EH (cell line): ENCODE measurements at regions not wholly inside any gene's neighbourhood (a gene's known extent, or its start where the extent isn't known, plus 50 kb on each side); places are given as distances from the start of the nearest gene placed in this dataset.

ENCODE experiments used
- DNase-seq: peaks from one replicate; pipeline ENCODE4 v3.0.0-alpha.2; 2015; ENCODE audit warnings: low read depth

DNA sequence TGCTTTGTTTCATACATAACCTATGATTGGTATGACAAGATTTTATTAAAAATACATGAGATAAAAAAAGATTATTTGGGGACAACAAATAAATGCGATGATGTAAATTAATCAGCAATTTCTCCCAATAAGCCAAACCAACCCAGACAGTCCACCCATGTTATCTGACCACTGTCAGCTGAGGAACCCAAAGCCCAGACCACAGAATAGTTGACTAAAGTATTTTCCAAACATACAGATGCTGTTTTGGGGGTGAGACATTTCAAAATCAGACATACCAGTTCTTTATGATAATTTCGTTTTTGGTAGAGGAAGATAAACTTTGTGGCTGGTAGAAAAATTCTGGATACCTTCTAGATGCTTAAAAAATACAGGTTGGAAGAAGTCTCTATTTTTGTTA is 650.8 kb upstream of the FAM241A start:
- peak; percentile 67 for DNase-seq

DNA sequence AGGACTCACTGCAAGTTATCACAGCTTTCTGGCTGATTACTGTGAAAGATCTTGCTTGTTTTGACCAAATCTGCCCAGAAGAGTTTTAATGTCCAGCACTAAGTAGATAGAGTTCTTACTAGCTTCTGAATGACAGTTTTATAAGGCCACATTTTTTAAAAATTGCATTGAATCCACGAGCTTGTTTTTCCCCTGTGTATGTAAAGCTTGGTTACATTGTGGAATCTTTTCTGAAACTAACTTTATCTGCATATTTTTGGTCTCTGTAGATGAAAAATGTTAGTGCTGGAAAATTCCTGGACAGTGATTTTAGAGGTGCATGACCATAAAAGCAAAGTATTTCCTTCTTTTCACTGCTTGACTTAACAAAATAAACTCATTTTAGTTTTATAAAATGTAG is 650.3 kb upstream of the FAM241A start:
- peak; percentile 84 for DNase-seq

DNA sequence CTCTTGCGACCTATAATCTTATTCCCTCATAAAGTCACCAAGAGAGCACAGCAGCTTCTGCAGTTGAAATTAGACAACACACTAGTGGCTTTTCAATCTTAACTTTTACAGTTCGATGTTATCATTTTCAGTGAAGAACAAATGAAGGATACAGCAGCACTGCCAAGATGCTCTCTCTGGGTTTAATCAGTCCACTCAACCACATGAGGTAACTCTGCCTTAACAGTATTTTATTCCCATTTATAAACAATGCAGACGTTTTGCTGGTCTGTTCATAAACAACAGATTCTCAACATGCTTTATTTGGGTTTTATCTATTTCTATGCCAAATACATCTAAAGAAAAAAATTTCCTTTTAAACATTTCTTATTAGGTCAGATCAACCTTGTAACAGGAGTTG is 646.0 kb upstream of the FAM241A start:
- no peak for DNase-seq

DNA sequence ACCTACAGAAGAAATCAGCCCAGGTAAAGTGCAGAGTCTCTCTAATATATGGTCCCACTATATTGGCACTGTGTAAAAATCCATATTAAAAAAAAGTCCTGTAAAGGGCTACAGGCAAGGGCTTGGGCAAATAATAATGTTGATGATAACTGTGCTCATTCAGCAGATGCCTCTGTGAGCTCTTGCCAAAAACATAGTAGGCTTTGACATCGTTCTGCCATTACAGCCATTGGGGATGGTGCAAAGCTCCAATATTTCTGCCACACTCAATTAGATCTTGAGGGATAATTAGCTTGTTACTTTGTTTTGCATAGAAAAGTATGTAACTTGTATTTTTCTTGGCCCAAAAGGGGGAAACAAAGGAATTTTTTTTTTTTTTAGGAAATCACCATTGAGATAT is 645.5 kb upstream of the FAM241A start:
- DNase-seq, result no peak

DNA sequence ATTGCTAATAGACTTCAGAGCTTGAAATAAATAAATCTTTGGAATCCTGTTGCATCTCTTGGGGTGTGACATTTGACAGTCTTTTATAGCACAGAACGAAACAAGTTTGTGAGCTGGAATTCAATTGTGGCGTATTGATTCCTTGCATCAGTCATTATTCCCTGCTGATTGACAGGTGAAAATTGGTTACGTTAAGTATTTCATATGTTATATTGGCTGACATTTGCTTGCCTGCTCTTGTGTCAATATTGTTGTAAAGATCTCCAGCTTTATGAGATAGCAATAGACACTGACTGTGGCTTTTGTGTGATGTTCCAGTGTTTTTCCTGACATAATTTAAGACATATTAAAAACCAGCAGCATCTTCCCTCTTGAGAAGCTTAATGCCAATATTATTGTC is 644.4 kb upstream of the FAM241A start:
- no peak for DNase-seq

DNA sequence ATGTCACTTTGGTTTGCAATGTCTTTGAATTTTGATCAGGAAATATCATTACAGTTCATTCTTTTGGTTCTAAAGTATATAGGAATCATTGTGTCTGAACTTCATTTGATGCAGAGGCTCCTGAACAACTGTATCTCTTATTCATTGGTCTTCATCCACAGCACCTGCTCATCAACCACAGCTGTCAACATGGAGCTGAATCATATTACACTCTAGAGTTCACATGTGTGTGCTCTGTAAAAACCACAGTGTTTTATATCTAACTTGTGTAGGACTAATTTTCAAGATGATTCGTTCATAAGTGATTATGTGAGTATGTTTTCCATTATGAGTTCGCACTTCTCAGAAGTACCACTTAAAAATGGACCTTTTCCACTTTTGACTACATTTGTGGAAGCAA is 643.3 kb upstream of the FAM241A start:
- no peak for DNase-seq

DNA sequence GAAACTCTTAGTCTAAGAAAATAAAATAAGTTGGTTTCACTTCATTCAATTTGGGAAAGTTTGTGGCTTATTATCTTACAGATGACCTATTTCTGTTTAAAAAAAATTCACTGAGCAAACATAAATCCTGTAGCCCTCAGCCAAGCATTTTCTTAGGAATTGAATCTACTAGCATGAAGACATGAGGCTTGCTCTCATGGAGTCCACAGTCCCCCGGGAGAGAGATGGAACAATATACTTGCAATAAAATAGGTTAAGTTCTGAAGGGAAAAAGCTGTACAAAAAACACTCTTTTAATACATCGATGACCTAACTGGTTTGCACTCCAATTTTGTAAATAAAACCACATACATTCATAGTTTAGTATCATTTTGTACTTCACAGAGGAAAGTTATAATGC is 642.6 kb upstream of the FAM241A start:
- DNase-seq, result no peak

DNA sequence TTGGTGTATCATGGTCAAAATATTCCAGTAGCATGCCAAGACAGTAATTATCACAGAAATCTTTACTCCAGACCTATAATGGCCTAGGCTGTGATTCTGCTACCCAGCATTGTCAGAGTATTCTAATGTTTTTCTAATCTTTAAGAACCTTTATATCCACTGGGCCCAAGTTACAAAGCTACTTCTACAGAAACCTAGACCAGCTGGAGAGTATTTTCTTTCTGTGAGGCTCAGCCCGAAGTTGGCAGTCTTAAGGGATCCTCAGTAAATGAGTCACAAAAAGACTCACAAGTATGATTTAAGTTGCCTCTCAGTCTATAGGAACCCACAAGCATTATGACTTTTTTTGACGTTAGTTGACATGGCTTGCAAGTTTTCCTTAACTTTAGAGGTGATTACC is 638.5 kb upstream of the FAM241A start:
- peak; percentile 85 for DNase-seq

DNA sequence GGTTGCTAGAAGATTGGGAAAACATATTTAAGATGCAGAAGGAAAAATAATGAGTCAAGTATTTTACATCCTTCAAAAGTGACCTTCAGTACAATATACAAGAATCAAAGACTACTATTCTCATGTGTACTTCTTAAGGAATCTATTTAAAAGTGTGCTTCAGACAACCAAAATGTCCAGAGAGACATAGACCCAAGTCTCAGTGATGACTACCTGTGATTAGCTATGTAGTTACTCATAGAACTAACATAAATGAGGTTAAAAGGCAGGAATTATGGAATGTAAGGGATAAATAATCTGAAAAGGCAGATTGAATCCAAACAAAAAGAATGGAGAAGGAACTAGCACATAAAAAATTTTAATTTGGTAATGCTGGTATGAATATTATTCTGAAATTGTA is 634.7 kb upstream of the FAM241A start:
- peak; percentile 58 for DNase-seq

DNA sequence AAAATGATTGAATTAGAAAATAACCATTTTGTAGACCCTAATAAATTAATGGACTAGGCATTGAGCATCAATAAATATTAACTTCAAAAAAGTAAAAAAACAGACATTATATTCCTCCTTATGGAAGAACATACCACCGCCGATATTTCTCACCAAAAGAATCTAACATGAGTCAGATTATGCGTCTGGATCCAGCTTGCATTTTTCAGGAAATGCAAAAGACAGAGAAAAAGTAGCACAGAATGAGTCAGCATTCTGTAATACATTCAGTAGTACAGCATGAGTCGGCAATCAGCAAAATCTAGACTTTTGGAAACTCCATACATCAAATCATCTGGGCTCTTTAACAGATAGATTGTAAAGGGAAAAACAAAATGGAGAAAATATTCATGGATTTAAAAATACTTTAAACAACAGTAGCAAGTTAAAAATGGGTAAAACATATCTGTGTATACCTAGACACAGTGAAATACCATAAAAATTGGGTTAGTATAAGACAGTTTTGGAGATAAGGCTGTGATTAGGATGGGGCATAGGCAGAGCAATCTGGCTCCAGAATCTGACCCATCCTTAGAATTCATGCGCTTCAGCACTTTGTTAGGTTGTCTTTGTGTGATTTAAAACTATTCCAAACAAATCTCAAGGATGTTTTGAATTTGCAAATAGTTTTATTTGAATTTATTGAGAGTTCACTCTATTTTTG is 633.0 kb upstream of the FAM241A start:
- DNase-seq, result peak; percentile 91

DNA sequence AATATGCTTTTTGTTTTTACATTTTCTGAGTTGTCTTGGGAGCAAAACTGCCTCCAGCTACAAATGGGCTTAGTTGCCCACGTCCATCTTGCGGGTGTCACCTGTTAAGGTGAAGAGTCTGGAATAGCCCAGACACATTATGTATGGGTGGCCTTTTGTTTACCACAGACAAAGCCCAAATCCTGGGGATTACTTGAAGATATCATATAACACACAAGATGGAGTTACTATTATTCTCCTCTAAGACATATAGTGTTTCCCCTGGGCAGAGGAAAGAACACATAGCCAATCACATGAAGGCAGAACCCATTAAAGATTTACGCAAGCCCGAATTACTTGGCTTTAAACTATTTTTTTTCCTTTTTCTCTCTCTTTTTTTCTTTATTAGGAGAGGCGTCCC is 625.6 kb upstream of the FAM241A start:
- DNase-seq, result no peak

DNA sequence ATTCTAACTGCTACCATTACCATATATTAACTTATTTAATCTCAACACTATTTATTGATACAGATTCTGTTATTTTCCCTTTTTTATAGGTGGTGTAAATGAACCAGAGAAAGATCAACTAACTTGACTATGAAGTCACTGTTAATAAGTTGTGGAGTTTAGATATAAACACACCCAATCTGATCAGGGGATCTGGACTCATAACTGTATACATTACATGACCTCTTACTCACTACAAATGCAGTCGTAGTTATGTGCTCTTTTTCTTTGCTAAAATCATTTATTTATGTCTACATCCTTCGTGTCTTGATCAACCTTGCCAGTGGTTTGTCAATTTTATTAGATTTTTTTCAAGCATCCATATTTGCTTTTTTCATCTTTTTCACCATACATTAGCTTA is 614.8 kb upstream of the FAM241A start:
- no peak for DNase-seq

DNA sequence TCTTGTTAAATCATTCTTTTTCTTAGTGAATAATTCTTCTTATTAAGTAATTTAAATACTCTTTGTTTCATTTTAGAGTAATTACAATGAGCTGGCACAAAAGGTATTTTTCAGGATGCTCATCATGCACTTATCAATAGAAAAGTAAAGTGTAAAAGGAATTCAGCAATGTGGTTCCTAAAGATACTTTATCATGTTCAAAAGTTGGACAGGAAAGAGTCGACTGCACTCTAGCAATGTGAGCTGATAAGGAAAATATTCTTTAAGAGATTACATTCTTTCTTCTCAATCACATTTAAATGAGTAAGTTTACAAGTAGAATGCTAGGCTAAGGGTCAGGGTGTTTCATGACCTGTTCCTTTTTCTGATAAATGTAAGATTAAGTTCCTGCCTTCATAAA is 609.5 kb upstream of the FAM241A start:
- no peak for DNase-seq

DNA sequence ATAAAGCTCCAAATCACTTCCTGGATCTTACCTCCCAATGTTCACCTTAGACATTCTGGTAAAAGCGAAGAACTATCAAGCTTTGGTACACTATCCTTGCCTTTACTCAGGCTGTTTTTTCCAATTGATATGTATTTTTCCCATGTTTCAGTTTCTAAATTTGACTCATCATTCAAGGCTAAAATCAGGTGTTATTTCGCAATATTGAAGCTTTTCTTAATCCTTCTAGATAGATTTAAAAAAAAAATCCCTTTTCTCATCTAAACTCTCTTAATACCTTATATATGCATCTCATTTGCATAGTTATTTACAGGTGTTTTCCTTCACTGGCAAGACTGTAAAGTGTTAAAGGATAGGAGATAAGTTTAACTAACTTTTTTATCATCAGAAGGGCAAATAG is 608.1 kb upstream of the FAM241A start:
- DNase-seq, result no peak

DNA sequence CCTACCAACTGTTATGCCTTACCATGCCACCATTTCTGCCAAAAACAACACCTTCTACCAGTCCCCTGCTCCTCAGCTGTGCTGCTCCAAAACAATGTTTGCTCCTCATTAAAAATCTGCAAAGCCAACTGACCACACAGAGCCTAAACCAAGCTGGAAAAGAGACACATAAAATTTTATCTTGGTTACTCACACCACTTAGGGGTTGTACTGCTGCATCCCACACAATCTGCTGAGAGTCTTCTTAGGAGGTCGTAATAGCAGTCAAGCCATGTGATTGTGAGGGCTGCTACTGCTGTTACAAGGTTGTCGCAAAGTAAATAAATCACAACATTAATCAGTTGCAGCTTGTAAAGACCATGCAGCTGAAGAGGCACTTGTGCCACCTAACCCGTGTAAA is 607.4 kb upstream of the FAM241A start:
- DNase-seq, result peak; percentile 87

DNA sequence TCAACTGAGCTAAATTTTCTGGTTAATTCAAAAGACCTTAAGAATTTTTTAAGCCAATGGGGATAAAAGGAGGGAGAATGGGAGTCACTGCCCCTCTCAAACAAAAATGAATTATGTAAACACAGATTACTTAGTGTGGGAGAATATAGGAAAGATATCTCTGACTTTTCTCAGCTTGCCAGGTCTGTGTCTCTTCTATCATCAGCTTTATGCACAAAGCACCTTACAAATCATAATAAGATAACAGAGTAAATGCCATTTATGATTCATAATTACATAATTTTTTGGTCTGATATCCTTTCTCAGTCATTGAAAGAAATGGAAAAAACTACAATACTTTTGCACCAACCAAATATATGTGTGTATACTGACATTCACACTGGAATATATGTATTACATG is 604.6 kb upstream of the FAM241A start:
- DNase-seq, result no peak

DNA sequence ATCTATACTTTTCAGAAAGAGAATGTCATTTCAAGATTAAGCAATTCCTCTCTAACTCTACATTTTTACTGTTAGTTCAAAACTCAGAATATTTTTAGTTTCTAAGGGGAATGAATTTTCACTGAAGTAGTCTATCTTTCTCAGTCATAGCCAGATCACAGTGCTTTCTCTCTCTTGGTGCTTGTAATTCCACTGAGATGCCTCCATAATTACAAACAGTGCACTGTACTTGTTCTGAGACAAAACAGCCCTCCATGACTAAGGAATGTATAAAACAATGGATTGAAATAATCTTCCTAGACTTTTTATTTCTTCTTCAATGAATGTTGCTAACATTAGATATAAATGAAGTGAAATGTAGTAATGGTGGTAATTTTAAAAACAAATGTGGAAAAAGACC is 603.2 kb upstream of the FAM241A start:
- DNase-seq, result peak; percentile 39

DNA sequence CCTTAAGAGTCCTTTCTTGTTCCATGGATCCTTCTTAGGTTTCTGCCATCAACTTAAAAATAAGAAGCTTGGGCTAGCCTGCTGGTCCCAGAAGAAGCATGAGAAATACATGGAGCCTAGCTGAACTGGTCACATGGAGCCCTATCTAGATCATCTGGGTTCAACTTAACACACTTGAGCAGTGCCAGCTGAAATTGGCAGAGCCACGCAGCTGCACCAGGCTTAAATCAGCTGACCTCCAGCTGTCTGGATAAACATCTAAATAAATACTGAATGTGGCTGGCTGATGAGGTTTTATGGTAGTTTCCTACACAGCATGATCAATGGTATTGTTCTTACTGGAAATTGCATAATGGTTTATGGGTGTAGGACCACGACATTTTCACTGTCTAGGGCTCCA is 598.4 kb upstream of the FAM241A start:
- no peak for DNase-seq

DNA sequence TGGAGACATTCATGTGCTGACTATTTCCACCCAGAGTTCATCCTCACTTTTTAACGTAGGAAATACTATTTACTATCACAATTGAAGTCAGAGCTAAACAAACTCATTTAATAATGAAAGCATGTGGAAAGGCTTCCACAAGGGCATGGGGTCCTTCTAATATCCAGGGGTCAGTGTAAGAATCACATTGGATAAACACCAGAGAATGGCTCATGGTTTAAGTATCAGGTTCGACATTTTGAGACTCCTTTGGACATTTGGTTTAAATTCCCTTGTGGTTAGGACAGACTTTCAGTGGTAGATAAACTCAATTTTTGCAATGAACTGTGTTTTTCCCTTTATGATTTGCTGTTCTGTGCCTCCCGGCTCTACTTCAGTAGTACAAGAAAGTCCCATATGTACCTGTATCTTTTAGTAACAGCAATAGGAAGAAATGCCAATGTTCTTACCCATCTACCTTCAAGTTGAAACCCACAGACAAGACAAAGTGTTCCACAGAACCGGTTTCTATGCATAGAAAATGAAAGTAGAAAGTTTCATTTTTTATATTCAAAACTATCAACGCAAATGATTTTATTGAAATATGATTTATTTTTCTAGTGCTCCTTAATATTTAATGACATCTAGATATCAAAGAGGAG is 589.0 kb upstream of the FAM241A start:
- peak; percentile 66 for DNase-seq

DNA sequence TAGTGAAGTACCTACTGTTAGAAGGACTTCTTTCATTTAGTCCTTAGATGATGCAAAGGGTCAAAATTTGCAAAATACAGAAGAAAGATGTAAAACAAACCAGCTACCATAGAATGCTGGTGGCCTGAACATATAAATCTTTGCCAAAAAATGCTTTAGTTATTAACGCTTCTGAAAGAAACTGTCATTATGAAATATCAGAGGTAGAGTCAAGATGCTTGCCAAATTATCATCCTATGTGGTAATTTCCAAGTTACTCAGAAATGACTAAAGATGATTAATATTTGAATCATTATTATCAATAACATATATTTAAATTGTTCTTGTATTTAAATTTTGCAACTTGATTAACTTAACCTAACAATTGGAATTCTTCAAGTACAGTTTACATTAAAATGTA is 588.4 kb upstream of the FAM241A start:
- DNase-seq, result no peak

DNA sequence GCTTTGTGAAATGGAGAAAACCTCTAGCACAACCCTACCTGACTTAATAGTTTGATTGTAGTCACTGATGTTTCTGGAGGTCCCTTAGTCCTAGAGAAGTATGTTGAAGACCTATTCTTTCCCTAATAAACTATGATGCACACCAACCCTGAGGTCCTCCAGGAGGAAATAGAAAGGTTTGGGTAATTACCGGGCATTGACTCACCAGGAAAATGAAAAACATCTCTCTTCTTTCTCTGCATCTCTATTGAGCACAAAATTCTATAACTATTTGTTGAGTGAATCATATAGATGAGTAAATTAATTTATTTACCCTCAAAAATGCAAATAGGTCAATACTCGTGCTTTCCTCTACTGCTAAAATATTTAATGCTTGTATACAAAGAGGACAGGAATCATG is 582.4 kb upstream of the FAM241A start:
- DNase-seq, result peak; percentile 70

DNA sequence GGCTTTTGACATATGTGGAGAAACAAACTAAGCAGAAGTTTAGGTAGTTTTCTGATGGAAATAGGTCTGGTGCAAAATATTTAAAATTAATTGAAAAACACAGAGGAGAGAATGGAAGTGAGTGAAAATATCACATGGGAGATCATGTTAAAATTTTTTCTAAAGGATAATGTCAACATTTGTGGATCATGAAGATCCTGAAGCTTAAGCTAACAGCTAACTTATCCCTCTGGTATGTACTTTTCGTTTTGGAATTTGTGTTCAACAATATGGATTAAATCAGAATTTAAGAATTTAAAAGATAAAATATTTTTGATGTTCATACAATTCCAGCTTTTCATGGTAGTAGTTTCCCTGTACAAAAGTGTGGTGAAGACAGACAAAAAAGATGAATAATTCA is 572.8 kb upstream of the FAM241A start:
- DNase-seq, result no peak

DNA sequence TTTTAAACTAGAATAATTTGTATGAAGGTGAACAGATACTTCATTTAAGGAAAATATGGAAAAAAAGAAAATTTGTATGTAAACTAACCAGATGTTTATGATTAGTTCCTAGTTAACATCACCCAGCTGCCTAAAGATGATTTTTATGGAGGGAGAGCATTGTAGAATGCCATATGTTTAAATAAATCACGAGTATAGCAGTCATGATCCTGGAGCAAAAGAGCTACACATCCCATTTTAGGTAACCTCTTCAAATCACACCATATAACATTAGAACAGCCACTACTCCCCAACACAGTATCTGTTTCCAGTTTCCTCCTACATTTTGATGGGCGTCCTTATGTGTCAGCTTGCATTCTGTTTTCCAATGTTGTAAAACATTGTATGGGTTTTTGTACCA is 571.9 kb upstream of the FAM241A start:
- no peak for DNase-seq

DNA sequence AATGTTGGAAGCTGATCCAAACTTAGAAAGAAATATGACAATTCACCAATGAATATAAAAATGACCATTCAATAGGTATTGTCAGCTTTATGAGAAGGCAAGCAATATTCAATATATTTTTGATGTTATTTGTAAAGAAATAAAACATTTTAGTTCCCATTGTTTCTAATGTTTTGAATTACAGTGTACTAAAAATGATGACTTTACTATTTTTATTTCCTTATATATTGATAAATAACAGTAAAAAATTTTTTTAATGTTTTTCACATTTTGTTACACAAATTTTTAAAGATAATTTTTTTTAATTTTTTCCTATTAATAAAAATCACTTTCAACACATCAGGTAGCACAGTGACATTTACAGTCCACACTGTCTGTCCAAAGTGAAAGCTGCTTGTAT is 565.5 kb upstream of the FAM241A start:
- DNase-seq, result no peak
